ENCODE measurements at regions not wholly inside any gene's neighbourhood (a gene's known extent, or its start where the extent isn't known, plus 50 kb on each side); places are given as distances from the start of the nearest gene placed in this dataset.

DNA sequence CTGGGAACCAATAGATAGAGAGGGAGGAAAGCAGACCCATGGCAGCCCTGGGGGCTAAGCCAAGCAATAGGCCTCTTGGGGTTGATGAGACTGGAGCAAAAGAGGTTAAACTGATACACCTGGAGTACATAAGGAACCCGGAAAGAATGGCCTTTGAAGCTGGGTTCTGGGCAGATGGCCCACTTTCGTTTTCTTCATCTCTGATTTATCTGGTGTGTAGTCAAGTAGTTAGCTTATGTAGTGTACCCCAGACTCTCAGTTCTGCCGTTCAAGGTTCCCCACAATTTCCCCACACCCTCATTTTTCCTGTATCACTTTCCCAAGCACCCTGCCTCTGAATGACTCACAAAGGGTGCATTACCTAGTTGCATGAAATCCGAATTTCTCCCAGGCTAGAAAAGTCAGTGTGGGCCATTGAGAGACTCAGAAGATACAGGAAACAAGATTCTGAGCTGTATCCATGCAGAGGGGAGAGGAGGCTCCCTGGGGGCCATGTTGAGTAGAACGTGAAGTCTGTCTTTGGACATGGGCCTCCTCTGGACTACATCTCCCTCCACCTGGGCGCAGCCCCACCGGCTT is 235.0 kb downstream of the LOXHD1 start:
- TF ChIP-seq, protein P1, sequence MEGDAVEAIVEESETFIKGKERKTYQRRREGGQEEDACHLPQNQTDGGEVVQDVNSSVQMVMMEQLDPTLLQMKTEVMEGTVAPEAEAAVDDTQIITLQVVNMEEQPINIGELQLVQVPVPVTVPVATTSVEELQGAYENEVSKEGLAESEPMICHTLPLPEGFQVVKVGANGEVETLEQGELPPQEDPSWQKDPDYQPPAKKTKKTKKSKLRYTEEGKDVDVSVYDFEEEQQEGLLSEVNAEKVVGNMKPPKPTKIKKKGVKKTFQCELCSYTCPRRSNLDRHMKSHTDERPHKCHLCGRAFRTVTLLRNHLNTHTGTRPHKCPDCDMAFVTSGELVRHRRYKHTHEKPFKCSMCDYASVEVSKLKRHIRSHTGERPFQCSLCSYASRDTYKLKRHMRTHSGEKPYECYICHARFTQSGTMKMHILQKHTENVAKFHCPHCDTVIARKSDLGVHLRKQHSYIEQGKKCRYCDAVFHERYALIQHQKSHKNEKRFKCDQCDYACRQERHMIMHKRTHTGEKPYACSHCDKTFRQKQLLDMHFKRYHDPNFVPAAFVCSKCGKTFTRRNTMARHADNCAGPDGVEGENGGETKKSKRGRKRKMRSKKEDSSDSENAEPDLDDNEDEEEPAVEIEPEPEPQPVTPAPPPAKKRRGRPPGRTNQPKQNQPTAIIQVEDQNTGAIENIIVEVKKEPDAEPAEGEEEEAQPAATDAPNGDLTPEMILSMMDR (IDR thresholded peaks at IDR 0.05; ENCODE audit: insufficient read depth, low read length, missing control alignments): no peak
- CTCF ChIA-PET: no interaction called here
- POLR2A ChIA-PET: no interaction called here
- no peak overlapping the region for H3K4me3 ChIP-seq (ENCODE audit: low read depth, low read length)
- no peak for DNase-seq (ENCODE audit: low read depth, low spot score)

DNA sequence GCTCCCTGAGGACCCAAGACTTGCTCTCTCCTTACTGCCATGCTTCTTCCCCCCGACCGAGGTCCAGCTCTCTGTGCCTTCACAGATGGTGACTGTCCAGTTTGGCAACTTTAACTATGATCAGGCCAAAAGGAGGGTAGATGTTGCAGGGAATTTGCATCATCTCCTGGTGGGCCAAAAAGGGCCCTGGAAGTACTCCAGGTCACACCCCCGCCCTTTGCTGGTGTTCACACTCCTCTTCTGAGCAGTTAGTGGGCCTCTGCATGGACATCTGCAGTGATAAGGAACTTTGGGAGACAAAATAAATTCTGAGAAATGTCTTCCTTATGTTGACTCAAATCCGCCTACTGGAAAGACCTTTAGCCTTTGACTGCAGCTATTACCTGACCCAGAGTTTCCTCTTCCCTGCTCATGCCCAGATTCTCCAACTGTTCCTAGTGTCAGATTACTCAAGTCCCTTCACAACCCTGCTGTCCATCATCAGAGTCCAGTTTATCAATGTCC is 234.4 kb downstream of the LOXHD1 start:
- ChIA-PET CTCF (no interaction called here), POLR2A (no interaction called here)
- TF ChIP-seq, protein P1 (IDR thresholded peaks at IDR 0.05; ENCODE audit: insufficient read depth, low read length, missing control alignments): no peak
- no peak overlapping the region for H3K4me3 ChIP-seq (ENCODE audit: low read depth, low read length)
- no peak for DNase-seq (ENCODE audit: low read depth, low spot score)

DNA sequence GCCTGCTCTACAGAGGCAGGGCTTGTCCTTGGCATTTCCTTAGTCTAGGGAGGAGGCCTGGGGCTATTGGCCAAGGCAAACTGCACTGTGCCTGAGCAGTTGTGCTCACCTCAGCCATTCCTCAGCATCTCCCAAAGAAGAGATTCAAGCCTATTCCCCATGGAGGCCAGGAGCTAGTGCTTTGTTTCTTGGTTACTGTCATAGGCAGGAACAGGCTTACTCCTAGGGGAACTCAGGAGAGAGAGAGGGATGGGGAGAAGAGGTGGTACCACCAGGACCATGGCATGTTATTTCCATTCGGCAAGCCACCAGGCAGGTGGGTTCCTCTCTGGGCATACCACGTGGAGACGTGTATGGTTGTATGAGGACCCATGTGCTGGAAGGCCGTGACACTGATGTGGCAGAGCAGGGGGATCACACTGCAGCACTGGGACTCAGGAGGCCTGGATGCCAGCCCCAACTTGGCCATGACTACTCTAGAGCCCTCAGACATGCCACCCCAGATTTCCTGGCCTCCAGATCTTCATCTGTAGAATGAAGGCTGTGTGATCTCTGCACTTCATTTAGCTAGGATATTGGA is 233.7 kb downstream of the LOXHD1 start:
- H3K4me3 ChIP-seq (ENCODE audit: low read depth, low read length): no peak overlapping the region
- no peak for DNase-seq (ENCODE audit: low read depth, low spot score)
- TF ChIP-seq, protein P1 (IDR thresholded peaks at IDR 0.05; ENCODE audit: insufficient read depth, low read length, missing control alignments): no peak
- ChIA-PET POLR2A (no interaction called here), CTCF (no interaction called here)

DNA sequence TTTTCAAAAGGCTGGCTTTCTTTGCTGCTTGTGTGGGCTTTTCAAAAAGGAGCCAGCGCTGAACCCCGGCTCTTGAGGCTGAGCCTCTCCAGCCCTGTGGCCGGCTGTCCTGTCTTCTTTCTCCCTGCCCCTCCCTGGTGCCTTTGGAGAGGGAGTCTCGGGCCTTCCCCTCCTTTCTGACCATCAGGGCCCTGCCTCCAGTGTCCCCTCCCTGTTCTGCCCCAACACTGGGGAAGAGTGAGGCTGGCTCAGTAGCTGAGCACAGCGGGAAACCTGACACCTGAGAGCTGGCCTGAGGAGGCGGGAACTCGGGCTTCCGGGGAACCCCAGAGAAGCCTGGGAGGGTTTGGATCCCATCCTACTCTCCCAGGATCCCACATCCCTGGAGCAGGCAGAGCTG is 232.1 kb downstream of the LOXHD1 start:
- ChIA-PET CTCF (no interaction called here), POLR2A (no interaction called here)
- no peak for DNase-seq (ENCODE audit: low read depth, low spot score)
- TF ChIP-seq, protein P1 (IDR thresholded peaks at IDR 0.05; ENCODE audit: insufficient read depth, low read length, missing control alignments): no peak
- no peak overlapping the region for H3K4me3 ChIP-seq (ENCODE audit: low read depth, low read length)

DNA sequence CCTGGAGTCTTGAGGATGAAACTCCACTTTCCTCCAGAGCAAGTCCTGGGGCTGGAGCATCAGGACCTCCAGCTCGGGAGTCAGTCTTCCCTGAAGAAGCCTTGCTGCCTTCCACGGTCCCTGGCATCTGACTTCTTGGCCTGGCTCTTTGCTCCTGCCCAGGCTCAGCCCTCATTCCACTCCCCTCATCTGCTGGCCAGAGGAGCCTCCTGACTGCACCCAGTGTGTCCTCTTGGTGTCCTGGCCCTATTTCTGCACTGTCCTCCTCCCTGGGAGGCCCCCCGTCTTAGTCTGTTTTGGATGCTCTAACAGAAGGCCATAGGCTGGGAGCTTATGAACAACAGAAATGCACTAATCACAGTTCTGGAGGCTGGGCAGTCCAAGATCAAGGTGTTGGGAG is 231.5 kb downstream of the LOXHD1 start:
- H3K4me3 ChIP-seq (ENCODE audit: low read depth, low read length): no peak overlapping the region
- POLR2A ChIA-PET: no interaction called here
- TF ChIP-seq, protein P1 (IDR thresholded peaks at IDR 0.05; ENCODE audit: insufficient read depth, low read length, missing control alignments): no peak
- DNase-seq (ENCODE audit: low read depth, low spot score): no peak
- CTCF ChIA-PET: no interaction called here

DNA sequence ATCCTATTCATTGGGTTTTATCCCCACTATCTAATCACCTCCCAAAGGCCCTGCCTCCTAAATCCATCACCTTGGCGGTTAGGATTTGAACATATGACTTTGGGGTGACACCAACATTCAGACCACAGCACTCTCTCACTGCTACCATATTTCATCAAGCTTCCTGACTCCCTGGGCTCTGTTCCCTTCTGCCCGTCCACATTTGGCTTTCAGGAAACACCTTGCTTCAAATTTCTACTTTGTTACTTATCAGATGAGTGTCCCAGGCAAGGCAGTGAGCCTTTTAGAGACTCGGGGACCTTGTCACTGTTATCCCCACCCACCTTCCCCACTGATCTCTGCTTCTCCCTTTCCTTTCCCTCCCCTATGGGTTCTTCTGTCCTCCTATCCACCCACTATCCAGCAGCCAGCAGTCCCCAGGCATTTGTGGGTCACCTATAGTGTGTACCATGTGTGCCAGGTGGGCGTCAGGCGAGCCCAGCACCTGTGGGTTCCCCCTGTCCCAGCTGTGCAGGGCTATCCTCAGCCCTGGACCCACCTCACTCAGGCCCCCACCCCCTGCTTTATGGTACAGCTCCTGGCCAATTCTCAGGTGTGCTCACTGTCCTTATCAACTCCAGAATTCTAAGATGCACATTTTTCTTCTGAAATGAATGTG is 230.9 kb downstream of the LOXHD1 start:
- POLR2A ChIA-PET: no interaction called here
- no peak for DNase-seq (ENCODE audit: low read depth, low spot score)
- CTCF ChIA-PET: no interaction called here
- no peak overlapping the region for H3K4me3 ChIP-seq (ENCODE audit: low read depth, low read length)
- TF ChIP-seq, protein P1 (IDR thresholded peaks at IDR 0.05; ENCODE audit: insufficient read depth, low read length, missing control alignments): no peak
